ENCODE measurements at regions not wholly inside any gene's neighbourhood (a gene's known extent, or its start where the extent isn't known, plus 50 kb on each side); places are given as distances from the start of the nearest gene placed in this dataset.
"Not testable (repeated sequence)": the region's sequence is repeated elsewhere in the genome, so short reads cannot be mapped to it uniquely, and the experiment has no call there.

DNA sequence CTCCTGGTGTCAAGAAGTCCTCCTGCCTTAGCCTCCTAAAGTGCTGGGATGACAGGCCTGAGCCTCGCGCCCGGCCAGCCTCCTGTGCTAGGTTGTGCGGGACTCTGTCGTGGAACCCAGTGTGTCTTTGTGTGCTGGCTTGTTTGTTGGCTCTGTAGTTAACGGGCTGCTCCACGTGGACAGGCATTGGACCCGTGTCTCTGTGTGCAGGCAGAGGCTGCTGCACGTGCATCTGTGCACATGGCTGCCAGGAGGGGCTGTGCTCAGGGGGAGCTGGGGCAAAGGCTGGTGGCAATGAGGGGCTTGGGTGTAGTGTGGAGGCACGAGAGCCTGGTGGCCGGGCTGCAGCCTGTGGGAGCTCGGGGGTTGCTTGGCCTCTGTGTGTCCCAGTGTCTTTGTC lies 121.3 kb upstream of the ALDH3B2 start:
- Mint-ChIP-seq H3K27ac (ENCODE audit: unreplicated experiment) (no peak overlapping the region), H3K9me3 (ENCODE audit: low read depth, unreplicated experiment) (no peaks in the 10 kb centered on the region), H3K4me1 (ENCODE audit: low read depth, unreplicated experiment) (peaks cover 23% of the 10 kb centered on the region), H3K36me3 (ENCODE audit: insufficient read depth, unreplicated experiment) (peaks cover 9% of the 10 kb centered on the region), H3K4me3 (ENCODE audit: low read depth, unreplicated experiment) (no peak overlapping the region), H3K27me3 (ENCODE audit: unreplicated experiment) (no peaks in the 10 kb centered on the region)
- DNase-seq, result no peak
- CTCF ChIA-PET, result no interaction called here
- TF ChIP-seq, protein P1, sequence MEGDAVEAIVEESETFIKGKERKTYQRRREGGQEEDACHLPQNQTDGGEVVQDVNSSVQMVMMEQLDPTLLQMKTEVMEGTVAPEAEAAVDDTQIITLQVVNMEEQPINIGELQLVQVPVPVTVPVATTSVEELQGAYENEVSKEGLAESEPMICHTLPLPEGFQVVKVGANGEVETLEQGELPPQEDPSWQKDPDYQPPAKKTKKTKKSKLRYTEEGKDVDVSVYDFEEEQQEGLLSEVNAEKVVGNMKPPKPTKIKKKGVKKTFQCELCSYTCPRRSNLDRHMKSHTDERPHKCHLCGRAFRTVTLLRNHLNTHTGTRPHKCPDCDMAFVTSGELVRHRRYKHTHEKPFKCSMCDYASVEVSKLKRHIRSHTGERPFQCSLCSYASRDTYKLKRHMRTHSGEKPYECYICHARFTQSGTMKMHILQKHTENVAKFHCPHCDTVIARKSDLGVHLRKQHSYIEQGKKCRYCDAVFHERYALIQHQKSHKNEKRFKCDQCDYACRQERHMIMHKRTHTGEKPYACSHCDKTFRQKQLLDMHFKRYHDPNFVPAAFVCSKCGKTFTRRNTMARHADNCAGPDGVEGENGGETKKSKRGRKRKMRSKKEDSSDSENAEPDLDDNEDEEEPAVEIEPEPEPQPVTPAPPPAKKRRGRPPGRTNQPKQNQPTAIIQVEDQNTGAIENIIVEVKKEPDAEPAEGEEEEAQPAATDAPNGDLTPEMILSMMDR (IDR thresholded peaks at IDR 0.05; ENCODE audit: unreplicated experiment), result no peak
- intact Hi-C loops (cut with micrococcal nuclease; ENCODE audit: unreplicated experiment), result no loop called here
- no TSS peak for BruUV-seq (replicated peaks)

DNA sequence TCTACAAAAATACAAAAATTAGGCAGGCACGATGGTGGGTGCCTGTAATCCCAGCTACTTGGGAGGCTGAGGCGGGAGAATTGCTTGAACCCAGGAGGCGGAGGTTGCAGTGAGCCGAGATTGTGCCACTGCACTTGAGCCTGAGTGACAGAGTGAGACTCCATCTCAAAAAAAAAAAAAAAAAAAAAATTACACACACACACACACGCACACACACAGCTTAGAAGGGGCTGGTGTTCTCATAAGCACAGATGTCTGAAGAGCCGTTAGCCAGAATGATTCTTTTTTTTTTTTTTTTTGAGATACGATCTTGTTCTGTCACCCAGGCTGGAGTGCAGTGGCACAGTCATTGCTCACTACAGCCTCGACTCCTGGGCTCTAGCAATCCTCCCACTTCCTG lies 119.3 kb upstream of the ALDH3B2 start:
- H3K4me3 Mint-ChIP-seq (ENCODE audit: low read depth, unreplicated experiment); DNase-seq; BruUV-seq (replicated peaks); H3K27ac Mint-ChIP-seq (ENCODE audit: unreplicated experiment); H3K36me3 Mint-ChIP-seq (ENCODE audit: insufficient read depth, unreplicated experiment); intact Hi-C loops (cut with micrococcal nuclease; ENCODE audit: unreplicated experiment); CTCF ChIA-PET; H3K9me3 Mint-ChIP-seq (ENCODE audit: low read depth, unreplicated experiment); H3K27me3 Mint-ChIP-seq (ENCODE audit: unreplicated experiment): not testable (repeated sequence)
- H3K4me1 Mint-ChIP-seq (ENCODE audit: low read depth, unreplicated experiment), result peaks cover 23% of the 10 kb centered on the region

DNA sequence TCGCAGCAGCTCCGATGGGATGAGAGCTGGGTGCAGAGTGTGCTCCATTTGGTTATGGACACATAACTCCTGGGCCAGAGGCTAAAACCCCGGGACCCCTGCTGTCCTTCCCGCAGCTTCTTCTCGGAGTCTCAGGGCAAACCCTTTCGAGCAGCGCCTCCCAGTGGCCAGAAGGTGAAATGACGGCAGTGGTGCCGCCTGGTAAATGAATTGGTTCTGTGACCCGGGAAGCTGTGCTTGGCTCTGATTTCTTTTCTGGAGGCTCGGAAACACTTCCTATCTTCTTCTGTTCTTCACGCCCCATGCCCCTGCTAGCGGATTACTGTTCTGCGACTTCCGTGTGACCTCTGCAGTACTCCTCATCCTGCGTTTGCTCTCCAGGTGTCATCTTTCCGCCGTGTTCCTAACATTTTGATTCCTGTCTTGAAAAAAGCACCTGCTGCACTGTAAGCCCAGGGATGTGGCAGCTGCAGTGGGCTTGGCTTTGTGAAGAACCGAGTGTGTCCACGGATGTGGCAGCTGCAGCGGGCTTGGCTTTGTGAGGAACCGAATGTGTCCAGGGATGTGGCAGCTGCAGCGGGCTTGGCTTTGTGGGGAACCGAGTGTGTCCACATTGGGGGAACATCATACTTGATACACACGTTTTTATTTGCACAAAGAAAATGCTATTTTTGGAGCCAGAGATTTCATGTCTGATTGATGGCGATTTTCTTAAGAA lies 118.0 kb upstream of the ALDH3B2 start:
- Mint-ChIP-seq H3K4me3 (ENCODE audit: low read depth, unreplicated experiment) (peak overlapping the region; percentile 29), H3K4me1 (ENCODE audit: low read depth, unreplicated experiment) (peaks cover 16% of the 10 kb centered on the region)
- intact Hi-C loops (cut with micrococcal nuclease; ENCODE audit: unreplicated experiment); H3K9me3 Mint-ChIP-seq (ENCODE audit: low read depth, unreplicated experiment); H3K27ac Mint-ChIP-seq (ENCODE audit: unreplicated experiment); CTCF ChIA-PET; H3K27me3 Mint-ChIP-seq (ENCODE audit: unreplicated experiment); H3K36me3 Mint-ChIP-seq (ENCODE audit: insufficient read depth, unreplicated experiment): not testable (repeated sequence)
- peak; percentile 39 for DNase-seq
- TF ChIP-seq, protein P1 (IDR thresholded peaks at IDR 0.05; ENCODE audit: unreplicated experiment), result peak; percentile 68
- BruUV-seq (replicated peaks), result TSS peak; percentile 14

DNA sequence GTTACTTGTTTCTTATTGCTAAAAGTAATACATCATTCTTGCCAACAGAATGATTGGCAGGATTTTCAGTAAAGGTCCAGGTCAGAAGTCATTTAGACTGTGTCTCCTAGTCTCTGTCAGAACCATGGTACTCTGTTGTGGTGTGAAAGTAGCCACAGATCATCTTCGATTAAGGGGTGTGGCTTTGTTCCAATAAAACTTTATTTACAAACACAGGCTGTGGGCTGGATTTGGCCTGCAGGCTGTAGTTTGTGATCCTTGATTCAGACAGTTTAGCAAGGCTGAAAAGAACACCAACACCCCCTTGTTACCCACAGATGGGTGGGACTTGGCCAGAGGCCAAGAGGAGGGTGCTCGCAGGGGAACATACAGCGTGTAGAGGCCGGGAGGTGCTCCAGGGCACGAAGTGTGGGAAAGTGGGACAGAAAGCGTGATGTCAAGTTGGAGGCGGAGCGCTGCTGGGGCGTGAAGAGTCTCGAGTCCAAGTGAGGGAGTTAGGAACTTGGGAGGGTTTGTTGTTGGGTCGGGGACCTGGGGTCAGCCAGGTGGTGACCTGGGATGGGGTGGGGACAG lies 117.3 kb upstream of the ALDH3B2 start:
- H3K36me3 Mint-ChIP-seq (ENCODE audit: insufficient read depth, unreplicated experiment); H3K27me3 Mint-ChIP-seq (ENCODE audit: unreplicated experiment); DNase-seq; CTCF ChIA-PET; H3K27ac Mint-ChIP-seq (ENCODE audit: unreplicated experiment); H3K9me3 Mint-ChIP-seq (ENCODE audit: low read depth, unreplicated experiment); intact Hi-C loops (cut with micrococcal nuclease; ENCODE audit: unreplicated experiment); BruUV-seq (replicated peaks): not testable (repeated sequence)
- peak overlapping the region; percentile 29 for H3K4me3 Mint-ChIP-seq (ENCODE audit: low read depth, unreplicated experiment)
- peaks cover 16% of the 10 kb centered on the region for H3K4me1 Mint-ChIP-seq (ENCODE audit: low read depth, unreplicated experiment)

DNA sequence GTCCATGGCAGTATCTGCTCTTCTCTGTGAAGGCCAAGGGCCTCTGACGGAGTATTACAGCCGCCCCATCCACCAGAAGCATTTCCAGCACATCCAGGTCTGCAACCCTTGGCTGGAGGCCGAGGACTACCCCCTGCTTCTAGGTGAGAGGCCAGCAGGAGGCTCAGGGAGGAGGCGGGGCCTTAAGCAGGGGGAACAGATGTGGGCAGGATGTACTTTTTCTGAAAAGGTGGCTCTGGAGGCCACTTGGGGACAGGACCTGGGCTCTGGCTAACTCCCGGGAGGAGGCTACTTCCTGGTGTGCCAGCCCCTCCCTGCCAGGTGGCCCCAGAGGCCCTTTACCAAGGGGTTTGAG lies 113.9 kb upstream of the ALDH3B2 start:
- H3K4me3 Mint-ChIP-seq (ENCODE audit: low read depth, unreplicated experiment); intact Hi-C loops (cut with micrococcal nuclease; ENCODE audit: unreplicated experiment); H3K9me3 Mint-ChIP-seq (ENCODE audit: low read depth, unreplicated experiment); CTCF ChIA-PET; BruUV-seq (replicated peaks); H3K36me3 Mint-ChIP-seq (ENCODE audit: insufficient read depth, unreplicated experiment); H3K27me3 Mint-ChIP-seq (ENCODE audit: unreplicated experiment); H3K27ac Mint-ChIP-seq (ENCODE audit: unreplicated experiment): not testable (repeated sequence)
- H3K4me1 Mint-ChIP-seq (ENCODE audit: low read depth, unreplicated experiment), result peaks cover 16% of the 10 kb centered on the region
- DNase-seq, result peak; percentile 30

DNA sequence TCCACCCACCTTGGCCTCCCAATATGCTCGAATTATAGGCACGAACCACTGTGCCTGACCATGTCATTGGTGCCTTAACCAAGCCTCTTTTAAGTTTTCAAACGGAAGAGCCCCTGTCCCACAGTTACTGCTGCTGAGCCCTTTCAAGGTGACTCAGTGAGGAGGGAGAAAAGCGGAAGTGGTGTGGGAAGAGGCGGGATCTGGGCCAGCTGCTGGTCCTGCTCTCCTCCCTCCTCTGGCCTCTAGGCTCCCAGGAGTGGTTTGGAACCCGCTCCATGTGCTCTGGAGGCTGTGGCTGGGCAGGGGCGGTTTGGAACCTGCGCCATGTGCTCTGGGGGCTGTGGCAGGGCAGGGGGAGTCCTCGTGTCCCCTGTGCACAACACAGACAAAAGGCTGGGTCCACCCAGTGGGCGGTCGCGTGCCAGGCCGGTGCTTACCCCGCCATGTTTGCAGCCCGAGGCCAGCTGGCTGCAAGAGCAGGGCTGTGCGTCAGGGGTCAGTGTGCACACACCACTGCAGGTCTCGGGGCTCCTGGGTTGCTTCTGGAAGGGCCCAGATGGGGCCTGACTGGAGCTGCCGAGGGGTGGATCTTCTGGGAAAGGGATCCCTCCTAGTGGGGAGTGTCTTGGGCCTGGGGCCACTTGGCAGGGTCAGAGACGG lies 113.4 kb upstream of the ALDH3B2 start:
- DNase-seq; H3K27ac Mint-ChIP-seq (ENCODE audit: unreplicated experiment); H3K9me3 Mint-ChIP-seq (ENCODE audit: low read depth, unreplicated experiment); BruUV-seq (replicated peaks); H3K36me3 Mint-ChIP-seq (ENCODE audit: insufficient read depth, unreplicated experiment); H3K27me3 Mint-ChIP-seq (ENCODE audit: unreplicated experiment); H3K4me3 Mint-ChIP-seq (ENCODE audit: low read depth, unreplicated experiment); intact Hi-C loops (cut with micrococcal nuclease; ENCODE audit: unreplicated experiment); CTCF ChIA-PET: not testable (repeated sequence)
- peaks cover 15% of the 10 kb centered on the region for H3K4me1 Mint-ChIP-seq (ENCODE audit: low read depth, unreplicated experiment)

DNA sequence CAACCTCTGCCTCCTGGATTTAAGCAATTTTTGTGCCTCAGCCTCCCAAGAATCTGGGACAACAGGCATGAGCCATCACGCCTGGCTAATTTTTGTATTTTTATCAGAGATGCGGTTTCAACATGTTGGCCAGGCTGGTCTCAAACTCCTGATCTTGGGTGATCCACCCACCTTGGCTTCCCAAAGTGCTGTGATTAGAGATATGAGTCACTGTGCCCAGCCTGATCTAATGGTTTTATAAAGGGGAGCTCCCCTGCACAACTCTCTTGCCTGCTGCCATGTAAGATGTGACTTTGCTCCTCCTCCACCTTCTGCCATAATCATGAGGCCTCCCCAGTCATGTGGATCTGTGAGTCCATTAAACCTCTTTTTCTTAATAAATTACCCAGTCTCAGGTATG lies 107.5 kb upstream of the ALDH3B2 start:
- peaks cover 12% of the 10 kb centered on the region for H3K4me1 Mint-ChIP-seq (ENCODE audit: low read depth, unreplicated experiment)
- DNase-seq; H3K9me3 Mint-ChIP-seq (ENCODE audit: low read depth, unreplicated experiment); CTCF ChIA-PET; intact Hi-C loops (cut with micrococcal nuclease; ENCODE audit: unreplicated experiment); H3K4me3 Mint-ChIP-seq (ENCODE audit: low read depth, unreplicated experiment); BruUV-seq (replicated peaks); H3K27ac Mint-ChIP-seq (ENCODE audit: unreplicated experiment); H3K36me3 Mint-ChIP-seq (ENCODE audit: insufficient read depth, unreplicated experiment): not testable (repeated sequence)
- peaks cover 33% of the 10 kb centered on the region for H3K27me3 Mint-ChIP-seq (ENCODE audit: unreplicated experiment)

DNA sequence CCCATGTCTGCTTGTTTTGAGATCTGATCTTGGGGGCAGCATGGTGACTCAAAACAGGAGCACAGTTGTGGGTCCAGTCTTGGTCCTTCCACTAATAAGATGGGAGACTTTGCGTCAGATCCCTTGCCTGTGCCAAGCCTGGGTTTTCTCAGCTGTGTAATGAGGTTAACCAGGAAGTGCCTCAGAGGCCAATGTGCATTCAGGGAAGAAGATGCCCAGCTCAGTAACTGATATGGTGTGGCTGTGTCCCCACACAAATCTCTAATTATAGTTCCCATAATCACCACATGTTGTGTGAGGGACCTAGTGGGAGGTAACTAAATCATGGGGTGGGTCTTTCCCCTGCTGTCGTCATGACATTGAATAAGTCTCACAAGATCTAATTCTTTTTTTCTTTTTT lies 107.1 kb upstream of the ALDH3B2 start:
- BruUV-seq (replicated peaks); intact Hi-C loops (cut with micrococcal nuclease; ENCODE audit: unreplicated experiment); DNase-seq; H3K36me3 Mint-ChIP-seq (ENCODE audit: insufficient read depth, unreplicated experiment); CTCF ChIA-PET; H3K9me3 Mint-ChIP-seq (ENCODE audit: low read depth, unreplicated experiment); H3K4me3 Mint-ChIP-seq (ENCODE audit: low read depth, unreplicated experiment); H3K27ac Mint-ChIP-seq (ENCODE audit: unreplicated experiment): not testable (repeated sequence)
- peaks cover 12% of the 10 kb centered on the region for H3K4me1 Mint-ChIP-seq (ENCODE audit: low read depth, unreplicated experiment)
- peaks cover 38% of the 10 kb centered on the region for H3K27me3 Mint-ChIP-seq (ENCODE audit: unreplicated experiment)
